Endodermal cell (in vitro differentiated cells): ENCODE measurements at regions not wholly inside any gene's neighbourhood (a gene's known extent, or its start where the extent isn't known, plus 50 kb on each side); places are given as distances from the start of the nearest gene placed in this dataset.

Source experiments
- DNase-seq: peaks from one replicate; pipeline ENCODE4 v3.0.0-alpha.2; 2017
- H3K27ac ChIP-seq: 2 replicates; pipeline ENCODE4 v1.5.1; 2013; ENCODE audit warnings: mild to moderate bottlenecking, low read depth, low read length, moderate library complexity
- H3K27me3 ChIP-seq: 2 replicates; pipeline ENCODE4 v1.6.1; 2013; ENCODE audit warnings: mild to moderate bottlenecking, low read length, moderate library complexity; ENCODE audit not compliant: insufficient read depth, control insufficient read depth, poor library complexity, severe bottlenecking
- H3K36me3 ChIP-seq: 2 replicates; pipeline ENCODE4 v1.7.0; 2013; ENCODE audit warnings: mild to moderate bottlenecking, low read length, moderate library complexity; ENCODE audit not compliant: control insufficient read depth, insufficient read depth
- H3K4me1 ChIP-seq: one replicate; pipeline ENCODE4 v1.7.0; 2013; ENCODE audit warnings: low read length; ENCODE audit not compliant: control insufficient read depth, insufficient read depth
- H3K4me3 ChIP-seq: 2 replicates; pipeline ENCODE4 v1.5.1; 2013; ENCODE audit warnings: mild to moderate bottlenecking, low read length, moderate library complexity
- H3K9ac ChIP-seq: 2 replicates; pipeline ENCODE4 v1.6.1; 2013; ENCODE audit warnings: mild to moderate bottlenecking, low read length, moderate library complexity; ENCODE audit not compliant: poor library complexity, severe bottlenecking; ENCODE audit errors: extremely low read depth
- H3K9me3 ChIP-seq: 2 replicates; pipeline ENCODE4 v1.6.1; 2013; ENCODE audit warnings: mild to moderate bottlenecking, low read length, moderate library complexity; ENCODE audit not compliant: control insufficient read depth
- H3K27ac Mint-ChIP-seq: 2 replicates; pipeline ENCODE4 v1.8.0; 2020; ENCODE audit warnings: mixed read lengths
- H3K27me3 Mint-ChIP-seq: 2 replicates; pipeline ENCODE4 v1.8.0; 2021; ENCODE audit warnings: mild to moderate bottlenecking, mixed read lengths; ENCODE audit not compliant: insufficient read depth
- H3K36me3 Mint-ChIP-seq: 2 replicates; pipeline ENCODE4 v1.8.0; 2020; ENCODE audit warnings: low read depth, mixed read lengths
- H3K4me1 Mint-ChIP-seq: 2 replicates; pipeline ENCODE4 v1.8.0; 2020; ENCODE audit warnings: mixed read lengths
- H3K4me3 Mint-ChIP-seq: 2 replicates; pipeline ENCODE4 v1.8.0; 2020; ENCODE audit warnings: mild to moderate bottlenecking, moderate library complexity, mixed read lengths
- H3K9me3 Mint-ChIP-seq: 2 replicates; pipeline ENCODE4 v1.8.0; 2020; ENCODE audit warnings: mild to moderate bottlenecking, mixed read lengths
- CTCF ChIP-seq: fragments of 200-600 bp; sonication (generic); conservative IDR thresholded peaks from 2 replicates; pipeline ENCODE4 v1.5.0; 2021; ENCODE audit warnings: antibody characterized with exemption, mild to moderate bottlenecking
- WGBS, 2 experiments: methylation state at CpG; one replicate each; pipeline versions ENCODE4 v1.1.5 to v1.1.7; 2013; ENCODE audit warnings: missing lambda C conversion rate in 2 of 2, mixed read lengths in 1 of 2; ENCODE audit not compliant: insufficient coverage in 1 of 2, insufficient read length in 1 of 2; 5-methylcytosine and 5-hydroxymethylcytosine counted together

DNA sequence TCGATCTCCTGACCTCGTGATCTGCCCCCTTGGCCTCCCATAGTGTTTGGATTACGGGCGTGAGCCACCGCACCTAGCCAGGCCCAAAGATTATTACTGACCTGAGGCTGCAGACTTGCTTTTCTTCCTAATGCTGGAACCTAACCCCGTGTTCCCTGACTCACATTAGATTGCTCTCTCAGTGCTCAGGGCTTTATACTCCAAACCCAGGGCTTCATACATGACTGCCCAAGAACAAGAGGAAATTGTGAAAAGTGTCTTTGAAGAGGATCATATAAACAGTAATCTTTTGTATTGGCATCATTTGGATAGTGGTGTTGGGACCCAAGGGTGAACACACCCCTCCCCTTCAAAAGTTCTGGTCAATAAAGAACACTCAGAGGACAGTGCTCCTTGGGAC is 233.3 kb upstream of the TAS2R1 start:
- Histone ChIP-seq H3K27ac (no peak overlapping the region), H3K27me3 (no peaks in the 10 kb centered on the region), H3K9me3 (peaks cover 55% of the 10 kb centered on the region), H3K36me3 (no peaks in the 10 kb centered on the region), H3K9ac (no peak overlapping the region), H3K4me1 (peaks cover 3% of the 10 kb centered on the region), H3K4me3 (no peak overlapping the region)
- Mint-ChIP-seq H3K4me3 (no peak overlapping the region), H3K27me3 (no peaks in the 10 kb centered on the region), H3K27ac (no peak overlapping the region), H3K4me1 (peaks cover 13% of the 10 kb centered on the region), H3K9me3 (peaks cover 52% of the 10 kb centered on the region), H3K36me3 (peaks cover 29% of the 10 kb centered on the region)
- WGBS, 2 experiments = 92 to 93% methylated on average over 6 of the region's 6 CpGs
- no peak for TF ChIP-seq CTCF
- DNase-seq = no peak

DNA sequence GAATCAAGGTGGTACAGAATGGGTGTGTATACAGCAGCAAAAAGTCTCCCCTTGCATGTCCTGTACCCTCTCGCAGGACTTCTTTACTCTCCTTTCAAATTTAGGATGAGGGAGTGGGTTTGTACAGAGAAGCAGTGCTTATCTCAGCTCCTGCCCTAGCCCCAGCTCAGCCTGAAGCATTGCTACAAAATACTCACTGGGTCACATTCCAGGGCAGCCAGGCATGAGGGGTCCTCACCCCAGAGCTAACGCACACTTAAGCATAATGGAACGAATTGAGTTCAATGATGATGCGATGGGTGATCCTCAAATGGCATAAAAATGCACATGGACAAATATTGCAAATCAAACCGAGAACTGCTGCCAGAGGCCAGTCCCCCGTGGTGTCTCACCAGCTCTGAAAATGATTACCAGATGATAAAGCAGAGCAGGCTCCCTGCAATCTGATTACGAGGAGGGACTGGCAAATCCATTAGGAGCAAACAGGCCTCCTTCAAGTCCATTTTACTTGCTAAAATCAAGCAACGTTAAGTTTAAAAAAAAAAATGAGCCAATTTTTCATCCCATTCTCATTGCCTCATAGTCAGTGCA is 231.6 kb upstream of the TAS2R1 start:
- no peak overlapping the region for H3K4me3 ChIP-seq
- Mint-ChIP-seq H3K4me3 (no peak overlapping the region), H3K4me1 (peaks cover 13% of the 10 kb centered on the region), H3K27me3 (no peaks in the 10 kb centered on the region), H3K9me3 (peaks cover 35% of the 10 kb centered on the region), H3K27ac (no peak overlapping the region), H3K36me3 (peaks cover 17% of the 10 kb centered on the region)
- H3K9ac ChIP-seq = no peak overlapping the region
- 75 to 88% methylated on average over 7 to 8 of the region's 8 CpGs for WGBS, 2 experiments
- no peaks in the 10 kb centered on the region for H3K27me3 ChIP-seq
- H3K4me1 ChIP-seq = peaks cover 3% of the 10 kb centered on the region
- peaks cover 38% of the 10 kb centered on the region for H3K9me3 ChIP-seq
- no peak overlapping the region for H3K27ac ChIP-seq
- no peak for TF ChIP-seq CTCF
- DNase-seq = no peak
- no peaks in the 10 kb centered on the region for H3K36me3 ChIP-seq

GRCh38 chr5:9859808-9860207 is 229.7 kb upstream of the TAS2R1 start:
- Histone ChIP-seq H3K36me3 (no peaks in the 10 kb centered on the region), H3K27ac (no peak overlapping the region), H3K4me1 (peaks cover 3% of the 10 kb centered on the region), H3K27me3 (no peaks in the 10 kb centered on the region), H3K4me3 (no peak overlapping the region), H3K9ac (no peak overlapping the region), H3K9me3 (peaks cover 18% of the 10 kb centered on the region)
- H3K9me3 Mint-ChIP-seq = peaks cover 16% of the 10 kb centered on the region
- TF ChIP-seq CTCF = no peak
- peaks cover 13% of the 10 kb centered on the region for H3K4me1 Mint-ChIP-seq
- no peak overlapping the region for H3K27ac Mint-ChIP-seq
- peaks cover 5% of the 10 kb centered on the region for H3K36me3 Mint-ChIP-seq
- no peak overlapping the region for H3K4me3 Mint-ChIP-seq
- H3K27me3 Mint-ChIP-seq = no peaks in the 10 kb centered on the region
- DNase-seq = no peak
- 89 to 94% methylated on average over 1 of the region's 1 CpG for WGBS, 2 experiments
